ENCODE measurements at regions not wholly inside any gene's neighbourhood (a gene's known extent, or its start where the extent isn't known, plus 50 kb on each side); places are given as distances from the start of the nearest gene placed in this dataset.
"Not testable (repeated sequence)": the region's sequence is repeated elsewhere in the genome, so short reads cannot be mapped to it uniquely, and the experiment has no call there.

DNA sequence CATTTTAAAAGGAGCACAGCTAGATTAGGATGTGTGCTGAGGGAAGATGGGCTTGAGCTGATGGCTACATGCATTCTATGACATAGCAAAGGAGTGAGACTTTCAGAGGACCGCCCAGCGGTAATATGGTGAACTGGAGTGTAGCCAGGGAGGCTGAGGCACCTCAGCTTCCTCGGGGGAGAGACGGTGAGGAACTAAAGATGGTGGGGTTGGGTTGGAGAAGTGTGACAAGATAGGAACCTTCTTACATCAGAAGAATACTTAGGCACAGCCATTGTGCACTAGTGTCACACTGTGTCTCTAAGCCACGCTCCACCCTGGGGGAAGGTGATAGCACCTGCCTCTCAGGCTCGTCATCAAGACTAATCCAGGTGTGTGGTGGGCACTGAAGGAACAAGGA is 118.0 kb upstream of the IRX2 start:
- DNase-seq: no peak

DNA sequence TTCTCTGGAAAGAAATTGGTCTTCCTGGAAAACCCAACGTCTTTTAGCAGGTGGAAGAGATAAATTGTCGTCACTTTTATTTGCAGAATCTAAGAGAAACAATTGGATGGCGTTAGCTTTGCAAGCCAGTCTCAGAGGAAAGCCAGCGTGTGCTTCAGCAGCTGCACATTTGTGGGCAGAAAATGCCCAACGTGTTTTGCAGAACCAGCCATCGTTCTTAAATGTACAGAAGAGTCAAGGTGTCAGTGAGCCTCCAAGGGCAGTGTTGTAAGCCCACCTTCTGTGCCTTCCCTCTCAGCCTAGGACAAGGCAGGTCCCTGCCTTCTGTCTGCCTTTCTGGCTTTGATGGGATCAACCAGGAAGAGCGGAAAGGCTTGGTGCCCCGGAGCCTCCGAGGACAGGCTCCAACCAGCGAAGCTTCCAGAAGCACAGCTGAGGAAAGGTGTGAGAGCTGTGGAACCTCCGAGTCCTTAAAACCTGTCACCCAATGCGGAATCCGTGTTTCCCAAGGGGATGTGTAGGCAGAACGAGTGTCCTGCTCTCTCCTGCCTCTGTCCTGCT is 116.0 kb upstream of the IRX2 start:
- DNase-seq: no peak

DNA sequence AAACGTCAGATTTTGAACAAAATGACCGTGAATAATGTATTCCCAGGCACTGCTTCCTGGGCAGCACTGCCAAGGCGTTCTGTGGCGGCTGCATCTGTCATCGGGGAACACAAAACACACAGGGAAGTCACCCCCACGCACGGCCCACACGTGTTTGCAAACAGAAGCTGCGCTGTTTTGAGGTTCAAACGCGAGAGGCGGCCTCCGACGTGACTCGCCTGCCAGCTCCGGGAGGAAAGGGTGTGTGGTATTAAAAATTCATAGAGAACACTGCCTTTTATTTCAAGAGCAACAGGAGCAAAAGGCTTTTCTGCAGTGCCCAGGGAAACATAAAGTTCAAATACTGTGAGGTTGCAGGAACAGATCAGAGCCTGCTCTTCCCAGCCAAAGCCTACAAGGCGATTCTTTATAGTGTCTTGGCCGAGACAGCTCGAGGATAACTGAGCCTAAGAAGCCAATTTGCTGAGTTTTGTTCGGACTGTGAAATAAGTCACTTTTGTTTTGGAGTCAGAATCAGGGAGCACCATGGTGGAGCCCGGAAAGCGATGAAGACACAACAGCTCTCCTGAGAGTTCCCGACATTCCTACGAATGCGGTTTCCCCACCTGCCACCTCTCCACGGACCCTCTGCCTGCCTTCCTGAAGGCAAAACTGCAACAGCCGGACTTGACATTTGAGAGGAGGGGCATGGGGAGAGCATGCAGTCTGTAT is 115.3 kb upstream of the IRX2 start:
- DNase-seq: no peak

DNA sequence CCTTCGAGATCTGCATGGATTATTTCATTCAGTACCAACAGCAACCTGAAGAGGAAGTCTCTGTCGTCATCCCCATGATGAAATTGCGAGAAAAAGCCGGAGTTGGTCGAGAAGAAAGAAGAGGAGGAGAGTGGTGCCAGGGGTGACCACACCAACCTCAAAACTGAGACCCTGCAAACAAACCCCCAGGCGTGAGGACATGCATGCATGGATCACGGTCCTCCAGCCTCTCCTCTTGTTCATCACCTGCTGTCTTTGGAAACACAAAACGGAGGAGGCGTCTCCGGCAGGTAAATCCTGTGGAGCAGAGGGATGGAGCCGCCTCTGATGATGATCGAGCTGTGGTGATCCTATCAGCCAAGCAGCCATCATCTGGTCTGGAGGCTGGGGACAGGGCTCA is 114.4 kb upstream of the IRX2 start:
- no peak for DNase-seq

- DNase-seq: no peak
Observed at GRCh38 chr5:2864515-2865105, 113.1 kb upstream of the IRX2 start.

GRCh38 chr5:2863675-2864433 is 112.4 kb upstream of the IRX2 start:
- DNase-seq: no peak

GRCh38 chr5:2863133-2863532 is 111.7 kb upstream of the IRX2 start:
- no peak for DNase-seq

DNA sequence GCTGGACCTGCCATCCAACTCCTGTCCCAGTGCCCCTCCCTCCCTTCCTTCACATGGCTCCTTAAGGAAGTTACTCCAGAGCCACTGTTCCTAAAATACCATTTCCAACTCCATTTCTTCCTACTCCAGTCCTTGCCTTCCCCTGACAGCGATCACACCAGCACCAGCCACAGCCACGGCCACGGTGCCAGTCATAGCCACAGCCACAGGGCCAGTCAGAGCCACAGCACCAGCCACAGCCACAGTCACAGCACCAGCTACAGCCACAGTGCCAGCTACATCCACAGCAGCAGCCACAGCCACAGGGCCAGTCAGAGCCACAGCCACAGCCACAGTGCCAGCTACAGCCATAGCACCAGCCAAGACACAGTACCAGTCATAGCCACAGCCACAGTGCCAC is 110.7 kb upstream of the IRX2 start:
- not testable (repeated sequence) for DNase-seq

- no peak for DNase-seq
Observed at GRCh38 chr5:2861605-2862004, 110.1 kb upstream of the IRX2 start.

DNA sequence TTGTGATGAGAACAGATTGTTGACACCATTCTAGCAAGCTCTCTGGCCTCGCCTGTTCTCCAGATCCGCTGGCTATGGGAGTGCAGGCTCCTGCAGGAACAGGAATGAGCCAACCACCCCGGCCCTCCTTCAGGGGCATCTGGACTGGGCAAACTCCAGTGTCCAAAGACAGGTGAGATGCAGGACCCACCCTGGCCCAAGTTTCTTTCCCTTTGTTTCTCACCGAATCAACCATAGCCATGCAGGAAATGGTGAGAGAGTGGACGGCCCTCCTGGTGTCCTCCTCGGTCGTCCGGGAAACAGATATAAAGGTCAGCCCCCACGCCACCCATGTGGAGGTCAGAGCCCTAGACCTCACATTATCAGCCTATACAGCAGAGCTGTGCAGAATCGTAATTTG is 108.6 kb upstream of the IRX2 start:
- DNase-seq: no peak

DNA sequence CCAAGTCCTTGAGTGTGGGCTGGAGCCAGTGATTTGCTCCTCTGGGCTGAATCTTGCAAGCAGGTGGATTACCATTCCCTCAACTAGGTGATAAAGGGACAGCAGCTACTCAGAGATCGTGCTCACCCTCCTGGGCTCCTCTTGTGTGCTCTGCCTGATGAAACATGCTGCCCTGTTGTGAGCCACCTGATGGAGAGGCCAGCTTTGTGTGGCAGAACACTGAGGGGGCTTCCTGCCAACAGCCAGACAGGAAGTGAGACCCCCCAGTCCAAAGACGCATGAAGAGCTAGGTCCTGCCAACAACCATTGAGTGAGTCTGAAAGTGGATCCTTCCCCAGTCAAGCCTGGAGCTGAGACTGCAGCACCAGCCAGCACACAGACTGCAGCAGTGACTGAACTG is 106.4 kb upstream of the IRX2 start:
- DNase-seq: no peak

GRCh38 chr5:2856206-2856605 is 104.7 kb upstream of the IRX2 start:
- no peak for DNase-seq

DNA sequence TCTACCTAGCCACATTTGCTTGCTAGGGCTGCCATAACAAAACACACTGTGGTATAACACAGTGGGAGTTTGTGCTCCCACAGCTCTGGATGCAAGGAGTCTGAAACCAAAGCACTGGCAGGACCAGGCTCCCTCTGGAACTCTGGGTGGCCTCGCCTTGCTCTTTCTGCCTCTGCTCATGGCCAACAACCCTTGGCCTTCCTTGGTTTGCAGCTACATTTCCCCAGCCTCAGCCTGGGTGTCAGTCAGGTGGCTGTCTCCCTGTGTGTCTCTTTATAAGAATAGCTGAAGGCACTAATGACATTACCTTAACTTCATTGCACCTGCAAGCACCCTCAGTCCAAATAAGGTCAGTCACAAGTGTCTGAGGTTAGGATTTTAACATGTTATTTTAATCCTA is 101.0 kb upstream of the IRX2 start:
- DNase-seq: no peak

DNA sequence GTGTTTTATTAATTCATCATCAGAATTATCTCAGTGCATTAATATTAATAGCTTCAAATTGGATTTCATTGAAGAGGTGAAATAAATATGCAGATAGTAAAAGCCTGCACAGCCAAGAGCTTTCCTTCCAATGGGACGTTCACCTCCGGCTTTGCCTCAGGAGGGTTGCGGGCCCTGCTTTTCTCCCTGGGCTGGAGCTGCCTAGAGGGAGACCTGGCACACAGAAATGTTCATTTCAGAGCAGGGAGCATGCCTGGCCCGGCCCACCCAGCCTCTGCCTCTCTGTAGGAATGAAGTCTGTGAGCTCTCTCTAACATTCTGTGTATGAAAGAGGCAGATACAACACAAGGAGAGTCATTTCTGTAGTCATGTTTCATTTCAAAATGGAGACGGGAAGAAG is 100.4 kb upstream of the IRX2 start:
- no peak for DNase-seq

DNA sequence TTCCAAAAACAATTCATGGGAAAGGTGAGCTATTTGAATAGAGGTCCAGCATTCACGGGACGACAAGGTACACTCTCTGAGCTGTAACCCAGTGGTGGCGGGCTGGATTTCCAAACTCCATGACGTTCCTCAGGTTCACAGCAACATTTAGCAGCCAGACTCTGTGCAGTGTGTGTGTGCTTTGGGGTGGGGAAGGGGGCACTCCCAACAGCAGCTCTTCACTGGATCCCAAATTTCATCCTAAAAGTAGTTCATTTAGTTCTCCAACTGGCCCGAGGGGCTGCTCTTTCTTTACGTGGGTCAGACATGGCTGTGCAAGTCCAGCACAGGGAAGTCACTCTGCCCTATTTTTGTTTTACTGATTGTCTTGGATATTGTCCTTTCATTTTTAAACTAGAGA is 98.0 kb upstream of the IRX2 start:
- DNase-seq: no peak

GRCh38 chr5:2848619-2849018 is 97.1 kb upstream of the IRX2 start:
- DNase-seq: peak; percentile 21

DNA sequence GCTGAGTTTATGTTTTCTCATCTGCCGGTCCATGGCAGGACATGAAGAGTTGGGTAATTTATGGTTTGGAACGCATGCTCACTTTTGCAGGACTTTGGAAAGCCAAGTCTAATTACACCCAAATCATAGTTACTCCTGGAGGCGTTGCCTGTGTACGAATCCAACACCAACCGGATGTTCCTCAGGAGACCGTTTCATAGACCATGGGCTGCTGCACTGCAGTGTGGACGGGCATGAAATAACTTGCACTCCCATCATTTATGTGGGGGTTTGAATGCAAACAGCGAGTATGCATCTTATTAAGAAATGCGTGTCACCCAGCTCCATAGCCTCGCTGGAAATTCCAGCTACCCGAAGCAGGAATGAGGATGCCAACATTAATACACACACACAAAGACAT is 96.1 kb upstream of the IRX2 start:
- DNase-seq: no peak

- no peak for DNase-seq
Observed at GRCh38 chr5:2841208-2841607, 89.7 kb upstream of the IRX2 start.

GRCh38 chr5:2840372-2840915 is 89.0 kb upstream of the IRX2 start:
- no peak for DNase-seq

- DNase-seq: no peak
Observed at GRCh38 chr5:2836133-2836532, 84.7 kb upstream of the IRX2 start.

- DNase-seq: no peak
Observed at GRCh38 chr5:2833556-2833955, 82.1 kb upstream of the IRX2 start.

DNA sequence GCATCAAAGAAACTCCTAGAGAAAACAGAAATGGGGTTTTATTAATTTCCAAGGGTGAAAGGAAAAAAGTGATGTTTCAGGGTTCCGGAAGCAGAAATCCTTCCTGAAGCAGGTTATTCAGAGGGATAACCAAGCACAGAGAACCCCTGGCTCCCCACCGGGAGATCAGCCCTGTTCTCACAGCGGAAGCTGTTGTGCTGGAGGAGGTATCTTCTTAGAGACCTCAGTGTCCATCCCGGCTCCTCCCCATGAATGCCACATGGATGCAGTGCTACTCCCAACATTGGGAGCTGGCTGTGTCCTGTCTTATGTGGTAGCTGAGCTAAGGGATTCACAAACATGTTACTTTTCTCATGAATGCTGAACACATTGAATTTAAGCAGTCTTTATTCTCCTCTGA is 80.9 kb upstream of the IRX2 start:
- no peak for DNase-seq

- DNase-seq: no peak
Observed at GRCh38 chr5:2829239-2829638, 77.8 kb upstream of the IRX2 start.

- no peak for DNase-seq
Observed at GRCh38 chr5:2818936-2819335, 67.5 kb upstream of the IRX2 start.
